ENCODE measurements at regions not wholly inside any gene's neighbourhood (a gene's known extent, or its start where the extent isn't known, plus 50 kb on each side); places are given as distances from the start of the nearest gene placed in this dataset.

- H3K4me3 ChIP-seq (ENCODE audit: low read depth, low read length), result no peak overlapping the region
- no peaks in the 10 kb centered on the region for H3K36me3 ChIP-seq (ENCODE audit: control insufficient read depth, insufficient read depth, low read length)
- no peaks in the 10 kb centered on the region; the same call in 1 of the 2 replicates for H3K27me3 ChIP-seq (ENCODE audit: control insufficient read depth, insufficient read depth, low read length)
- DNase-seq (ENCODE audit: low read depth), result no peak
- ChIA-PET CTCF (no interaction called here), POLR2A (no interaction called here)
- TF ChIP-seq, protein P1, sequence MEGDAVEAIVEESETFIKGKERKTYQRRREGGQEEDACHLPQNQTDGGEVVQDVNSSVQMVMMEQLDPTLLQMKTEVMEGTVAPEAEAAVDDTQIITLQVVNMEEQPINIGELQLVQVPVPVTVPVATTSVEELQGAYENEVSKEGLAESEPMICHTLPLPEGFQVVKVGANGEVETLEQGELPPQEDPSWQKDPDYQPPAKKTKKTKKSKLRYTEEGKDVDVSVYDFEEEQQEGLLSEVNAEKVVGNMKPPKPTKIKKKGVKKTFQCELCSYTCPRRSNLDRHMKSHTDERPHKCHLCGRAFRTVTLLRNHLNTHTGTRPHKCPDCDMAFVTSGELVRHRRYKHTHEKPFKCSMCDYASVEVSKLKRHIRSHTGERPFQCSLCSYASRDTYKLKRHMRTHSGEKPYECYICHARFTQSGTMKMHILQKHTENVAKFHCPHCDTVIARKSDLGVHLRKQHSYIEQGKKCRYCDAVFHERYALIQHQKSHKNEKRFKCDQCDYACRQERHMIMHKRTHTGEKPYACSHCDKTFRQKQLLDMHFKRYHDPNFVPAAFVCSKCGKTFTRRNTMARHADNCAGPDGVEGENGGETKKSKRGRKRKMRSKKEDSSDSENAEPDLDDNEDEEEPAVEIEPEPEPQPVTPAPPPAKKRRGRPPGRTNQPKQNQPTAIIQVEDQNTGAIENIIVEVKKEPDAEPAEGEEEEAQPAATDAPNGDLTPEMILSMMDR (IDR thresholded peaks at IDR 0.05; ENCODE audit: insufficient read depth, low read depth, low read length), result no peak
These were observed 103.6 kb upstream of the PAM start for GRCh38 chr5:102651466-102651865.

- Histone ChIP-seq H3K27me3 (ENCODE audit: control insufficient read depth, insufficient read depth, low read length) (peaks cover 3% of the 10 kb centered on the region; the same call in 1 of the 2 replicates), H3K36me3 (ENCODE audit: control insufficient read depth, insufficient read depth, low read length) (no peaks in the 10 kb centered on the region), H3K4me3 (ENCODE audit: low read depth, low read length) (no peak overlapping the region)
- TF ChIP-seq, protein P1 (IDR thresholded peaks at IDR 0.05; ENCODE audit: insufficient read depth, low read depth, low read length), result no peak
- ChIA-PET CTCF (interaction anchor here (1.4 kb wide), 1 partner anchor 11 kb away, joined by 3 read pairs; no protein-coding TSS in a partner anchor), POLR2A (no interaction called here)
- no peak for DNase-seq (ENCODE audit: low read depth)
These were observed 100.4 kb upstream of the PAM start for GRCh38 chr5:102654559-102655349.

DNA sequence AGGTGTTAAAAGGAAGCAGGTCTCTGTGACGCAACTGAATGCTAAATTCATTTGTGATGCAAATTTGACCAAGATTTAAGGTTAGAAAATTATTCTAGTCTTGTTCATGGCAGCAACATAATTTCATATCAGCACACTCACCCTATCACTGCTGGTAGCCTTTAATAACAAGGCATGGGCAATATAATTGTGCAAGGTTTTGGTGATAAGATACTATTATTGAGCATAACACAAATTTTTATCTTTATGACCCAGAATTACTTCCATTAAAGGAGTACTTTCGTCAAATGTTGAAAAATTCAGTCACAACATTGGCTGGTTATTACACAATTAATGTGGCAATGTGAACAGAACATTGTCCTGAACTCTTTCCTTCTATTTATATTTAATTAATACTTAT, 96.0 kb upstream of the PAM start:
- CTCF ChIA-PET, result no interaction called here
- Histone ChIP-seq H3K27me3 (ENCODE audit: control insufficient read depth, insufficient read depth, low read length) (0 out of 2 replicates have a peak, but pooled peaks cover 3% of the 10 kb centered on the region), H3K36me3 (ENCODE audit: control insufficient read depth, insufficient read depth, low read length) (no peaks in the 10 kb centered on the region), H3K4me3 (ENCODE audit: low read depth, low read length) (no peak overlapping the region)
- POLR2A ChIA-PET, result no interaction called here
- TF ChIP-seq, protein P1 (IDR thresholded peaks at IDR 0.05; ENCODE audit: insufficient read depth, low read depth, low read length), result no peak
- no peak for DNase-seq (ENCODE audit: low read depth)

DNA sequence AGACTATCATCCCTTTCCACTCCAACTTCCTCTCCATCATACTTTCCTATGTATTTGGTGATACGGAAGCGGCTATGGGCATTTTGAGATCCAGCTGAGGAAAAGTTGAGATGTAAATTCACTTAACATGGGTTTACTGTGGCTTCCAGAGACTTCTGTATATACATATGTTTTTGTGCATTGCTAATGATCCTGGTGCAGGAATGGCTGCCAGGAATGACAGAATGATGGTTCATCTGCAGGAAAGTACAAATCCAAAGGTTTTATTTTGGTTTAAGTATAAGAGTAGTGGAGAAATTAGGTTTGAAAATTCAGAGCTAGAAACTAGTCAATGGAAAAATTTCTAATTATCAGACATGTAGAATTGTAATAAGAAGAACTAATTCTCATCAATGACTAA, 95.0 kb upstream of the PAM start:
- no peak for DNase-seq (ENCODE audit: low read depth)
- Histone ChIP-seq H3K36me3 (ENCODE audit: control insufficient read depth, insufficient read depth, low read length) (no peaks in the 10 kb centered on the region), H3K4me3 (ENCODE audit: low read depth, low read length) (no peak overlapping the region), H3K27me3 (ENCODE audit: control insufficient read depth, insufficient read depth, low read length) (0 out of 2 replicates have a peak, but pooled peaks cover 3% of the 10 kb centered on the region)
- ChIA-PET CTCF (no interaction called here), POLR2A (no interaction called here)
- TF ChIP-seq, protein P1 (IDR thresholded peaks at IDR 0.05; ENCODE audit: insufficient read depth, low read depth, low read length), result no peak

DNA sequence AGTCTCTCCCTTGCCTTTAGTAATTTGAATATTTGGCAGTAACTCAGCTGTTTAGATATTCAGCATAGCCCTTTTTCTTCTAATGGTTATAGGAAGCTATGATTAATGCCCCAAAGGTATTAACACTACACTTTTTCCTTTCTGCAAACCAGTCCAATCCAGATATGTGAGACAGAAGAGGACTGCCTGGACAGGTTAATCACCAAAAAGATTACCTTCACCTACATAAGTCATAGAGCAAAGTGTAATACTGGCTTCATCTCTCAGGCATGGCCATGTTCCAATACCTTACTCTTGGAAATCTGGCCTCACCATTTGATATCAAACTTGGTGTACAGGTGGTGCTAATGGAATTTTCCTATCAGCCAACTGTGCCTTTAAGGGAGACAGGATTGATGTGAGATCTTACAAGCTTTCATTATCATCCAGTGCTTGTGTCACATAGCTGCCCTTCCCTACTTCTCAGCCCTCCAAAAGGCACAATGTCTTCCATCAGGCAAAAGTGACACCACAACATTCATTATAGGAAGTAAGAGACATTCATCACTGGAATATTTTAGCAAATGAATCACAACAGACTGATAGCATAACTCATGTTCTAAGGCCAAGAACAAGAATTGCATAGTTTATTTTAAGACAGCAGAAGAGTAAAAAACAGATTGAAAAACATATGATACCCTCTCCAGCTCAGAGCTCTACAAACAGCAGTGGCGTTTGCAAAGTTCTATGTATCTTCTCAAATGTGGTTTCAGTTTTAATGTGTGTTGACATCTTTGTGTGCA, 91.2 kb upstream of the PAM start:
- no peak for DNase-seq (ENCODE audit: low read depth)
- POLR2A ChIA-PET, result no interaction called here
- CTCF ChIA-PET, result interaction anchor here (0.9 to 1.3 kb wide), 3 partner anchors 18 to 86 kb away, joined by 3 to 7 read pairs (median 4); no protein-coding TSS in a partner anchor
- Histone ChIP-seq H3K27me3 (ENCODE audit: control insufficient read depth, insufficient read depth, low read length) (no peaks in the 10 kb centered on the region), H3K4me3 (ENCODE audit: low read depth, low read length) (no peak overlapping the region), H3K36me3 (ENCODE audit: control insufficient read depth, insufficient read depth, low read length) (no peaks in the 10 kb centered on the region)
- TF ChIP-seq, protein P1 (IDR thresholded peaks at IDR 0.05; ENCODE audit: insufficient read depth, low read depth, low read length), result no peak

Measured in BJ (cell line).